PC-9 (cell line): ENCODE measurements at regions not wholly inside any gene's neighbourhood (a gene's known extent, or its start where the extent isn't known, plus 50 kb on each side); places are given as distances from the start of the nearest gene placed in this dataset.

Experiments used
- BruUV-seq: library from RNA; stranded (reverse); fragments of 400-500 nt; replicated peaks from 2 replicates; lab custom pipeline; 2021; lab: Mats Ljungman, UMichigan
- CTCF ChIA-PET: fragments of 300-600 bp; sonication (Branson Sonifier 250); formaldehyde crosslinking; loops from one replicate; lab custom pipeline; 2022; ENCODE audit warnings: antibody characterized with exemption; lab: Charles Lee
- POLR2A ChIA-PET: fragments of 300-600 bp; sonication (Branson Sonifier 250); formaldehyde crosslinking; loops from one replicate; lab custom pipeline; 2022; ENCODE audit warnings: antibody characterized with exemption; ENCODE audit not compliant: unreplicated experiment; lab: Charles Lee
- DNase-seq, 2 experiments: peaks; one replicate each; pipeline versions ENCODE4 v3.0.0 to v3.0.0-alpha.2; 2015 to 2022; ENCODE audit warnings: mixed read lengths in 1 of 2
- H2AFZ ChIP-seq: fragments of 200-600 bp; sonication (generic); 2 replicates; pipeline ENCODE4 v1.8.1; 2017; ENCODE audit warnings: antibody characterized with exemption
- H3F3A ChIP-seq: fragments of 200-600 bp; sonication (generic); 2 replicates; pipeline ENCODE4 v1.8.1; 2017; ENCODE audit warnings: antibody characterized with exemption, mild to moderate bottlenecking, low read depth; ENCODE audit not compliant: insufficient read depth
- H3K27ac ChIP-seq: fragments of 200-600 bp; sonication (generic); 2 replicates; pipeline ENCODE4 v1.6.1; 2016; ENCODE audit warnings: mixed run types
- H3K27me3 ChIP-seq: fragments of 200-600 bp; sonication (generic); 2 replicates; pipeline ENCODE4 v1.6.1; 2016; ENCODE audit warnings: low read depth, mixed run types; ENCODE audit not compliant: insufficient read depth
- H3K36me3 ChIP-seq: fragments of 200-600 bp; sonication (generic); 2 replicates; pipeline ENCODE4 v1.6.1; 2016; ENCODE audit warnings: low read depth, mixed run types
- H3K4me1 ChIP-seq: fragments of 200-600 bp; sonication (generic); replicated peaks from 2 replicates; pipeline ENCODE4 v1.6.1; 2016; ENCODE audit warnings: mixed run types; ENCODE audit not compliant: insufficient read depth
- H3K4me2 ChIP-seq: fragments of 200-600 bp; sonication (generic); 2 replicates; pipeline ENCODE4 v1.6.1; 2017; ENCODE audit warnings: mixed run types
- H3K4me3 ChIP-seq: fragments of 200-600 bp; sonication (generic); 2 replicates; pipeline ENCODE4 v1.6.1; 2016; ENCODE audit warnings: mixed run types
- H3K79me2 ChIP-seq: fragments of 200-600 bp; sonication (generic); 2 replicates; pipeline ENCODE4 v1.6.1; 2017; ENCODE audit warnings: low read depth, mixed run types
- H3K9me2 ChIP-seq: fragments of 200-600 bp; sonication (generic); 2 replicates; pipeline ENCODE4 v1.8.1; 2017; ENCODE audit warnings: mild to moderate bottlenecking; ENCODE audit not compliant: insufficient read depth
- H3K9me3 ChIP-seq: fragments of 200-600 bp; sonication (generic); 2 replicates; pipeline ENCODE4 v1.8.1; 2016; ENCODE audit warnings: low read depth; ENCODE audit not compliant: insufficient read depth
- H4K20me1 ChIP-seq: fragments of 200-600 bp; sonication (generic); 2 replicates; pipeline ENCODE4 v1.8.1; 2017; ENCODE audit not compliant: insufficient read depth
- EZH2 ChIP-seq: fragments of 200-600 bp; sonication (generic); IDR thresholded peaks from 2 replicates; pipeline ENCODE4 v1.8.0; 2017; ENCODE audit warnings: antibody characterized with exemption, low read depth
- intact Hi-C: fragments of 100-400 bp; cut with micrococcal nuclease; formaldehyde crosslinking; loops from one replicate; pipeline ENCODE4 v1.10.0; 2022; ENCODE audit not compliant: unreplicated experiment
- TF ChIP-seq, protein P1 (sequence below): fragments of 200-600 bp; sonication (generic); conservative IDR thresholded peaks from 2 replicates; pipeline ENCODE4 v1.6.1; 2017; ENCODE audit warnings: mixed run types, antibody characterized with exemption, mild to moderate bottlenecking, moderate library complexity

DNA sequence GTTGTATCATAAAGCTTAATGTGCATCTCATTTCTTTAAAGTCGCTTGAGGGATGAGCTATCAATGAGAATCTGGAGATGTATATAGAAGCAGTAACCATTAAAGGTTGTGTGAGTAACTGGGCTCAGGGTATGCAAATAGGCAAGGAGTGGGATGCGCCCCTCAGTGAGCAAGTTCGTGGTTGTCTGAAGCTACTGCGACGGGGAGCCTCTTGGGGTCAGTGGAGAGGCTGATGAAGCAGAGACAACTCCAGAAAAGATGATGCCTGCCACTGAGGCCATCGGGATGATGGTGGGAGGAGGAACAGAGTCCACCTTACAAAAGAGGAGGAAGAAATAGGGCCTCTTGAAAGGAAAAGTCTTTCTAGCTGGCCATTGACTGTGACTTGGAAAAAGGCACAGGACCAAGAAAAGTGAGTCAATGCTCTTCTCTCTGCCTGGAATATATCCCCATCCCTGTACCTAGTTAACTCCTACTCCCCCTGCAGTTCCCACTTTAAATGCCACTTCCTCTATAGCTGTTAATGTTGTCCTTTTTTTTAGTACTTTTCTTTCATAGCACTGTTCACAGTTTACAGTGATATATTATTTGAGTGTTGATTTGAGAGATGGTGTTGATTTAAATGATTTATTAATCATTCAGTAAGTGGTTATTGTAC lies 51.4 kb upstream of the LSM6 start:
- no peaks in the 10 kb centered on the region for H3K9me2 ChIP-seq
- H3K4me2 ChIP-seq = no peak overlapping the region
- CTCF ChIA-PET = no interaction called here
- TF ChIP-seq EZH2 = no peak
- TF ChIP-seq, protein P1, sequence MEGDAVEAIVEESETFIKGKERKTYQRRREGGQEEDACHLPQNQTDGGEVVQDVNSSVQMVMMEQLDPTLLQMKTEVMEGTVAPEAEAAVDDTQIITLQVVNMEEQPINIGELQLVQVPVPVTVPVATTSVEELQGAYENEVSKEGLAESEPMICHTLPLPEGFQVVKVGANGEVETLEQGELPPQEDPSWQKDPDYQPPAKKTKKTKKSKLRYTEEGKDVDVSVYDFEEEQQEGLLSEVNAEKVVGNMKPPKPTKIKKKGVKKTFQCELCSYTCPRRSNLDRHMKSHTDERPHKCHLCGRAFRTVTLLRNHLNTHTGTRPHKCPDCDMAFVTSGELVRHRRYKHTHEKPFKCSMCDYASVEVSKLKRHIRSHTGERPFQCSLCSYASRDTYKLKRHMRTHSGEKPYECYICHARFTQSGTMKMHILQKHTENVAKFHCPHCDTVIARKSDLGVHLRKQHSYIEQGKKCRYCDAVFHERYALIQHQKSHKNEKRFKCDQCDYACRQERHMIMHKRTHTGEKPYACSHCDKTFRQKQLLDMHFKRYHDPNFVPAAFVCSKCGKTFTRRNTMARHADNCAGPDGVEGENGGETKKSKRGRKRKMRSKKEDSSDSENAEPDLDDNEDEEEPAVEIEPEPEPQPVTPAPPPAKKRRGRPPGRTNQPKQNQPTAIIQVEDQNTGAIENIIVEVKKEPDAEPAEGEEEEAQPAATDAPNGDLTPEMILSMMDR = no peak
- no peaks in the 10 kb centered on the region for H3K9me3 ChIP-seq
- no peaks in the 10 kb centered on the region for H3K27me3 ChIP-seq
- H3K4me1 ChIP-seq = no peaks in the 10 kb centered on the region
- H3K4me3 ChIP-seq = no peak overlapping the region
- intact Hi-C loops = no loop called here
- POLR2A ChIA-PET = no interaction called here
- H3K79me2 ChIP-seq = no peaks in the 10 kb centered on the region
- DNase-seq = no peak
- BruUV-seq = no TSS peak
- no peaks in the 10 kb centered on the region for H4K20me1 ChIP-seq
- no peak overlapping the region for H3K27ac ChIP-seq
- H2AFZ ChIP-seq = no peak overlapping the region
- no peaks in the 10 kb centered on the region for H3K36me3 ChIP-seq
- H3F3A ChIP-seq = no peaks in the 10 kb centered on the region

GRCh38 chr4:146123231-146123630 lies 52.3 kb upstream of the LSM6 start:
- H3K4me2 ChIP-seq = no peak overlapping the region
- H3F3A ChIP-seq = no peaks in the 10 kb centered on the region
- H3K79me2 ChIP-seq = no peaks in the 10 kb centered on the region
- CTCF ChIA-PET = no interaction called here
- no peak overlapping the region for H2AFZ ChIP-seq
- H3K9me2 ChIP-seq = no peaks in the 10 kb centered on the region
- POLR2A ChIA-PET = no interaction called here
- intact Hi-C loops = no loop called here
- H3K27ac ChIP-seq = no peak overlapping the region
- DNase-seq = no peak
- no peaks in the 10 kb centered on the region for H3K27me3 ChIP-seq
- no TSS peak for BruUV-seq
- TF ChIP-seq EZH2 = no peak
- TF ChIP-seq, protein P1 = no peak
- H3K36me3 ChIP-seq = no peaks in the 10 kb centered on the region
- no peak overlapping the region for H3K4me3 ChIP-seq
- H4K20me1 ChIP-seq = no peaks in the 10 kb centered on the region
- H3K9me3 ChIP-seq = no peaks in the 10 kb centered on the region
- no peaks in the 10 kb centered on the region for H3K4me1 ChIP-seq

DNA sequence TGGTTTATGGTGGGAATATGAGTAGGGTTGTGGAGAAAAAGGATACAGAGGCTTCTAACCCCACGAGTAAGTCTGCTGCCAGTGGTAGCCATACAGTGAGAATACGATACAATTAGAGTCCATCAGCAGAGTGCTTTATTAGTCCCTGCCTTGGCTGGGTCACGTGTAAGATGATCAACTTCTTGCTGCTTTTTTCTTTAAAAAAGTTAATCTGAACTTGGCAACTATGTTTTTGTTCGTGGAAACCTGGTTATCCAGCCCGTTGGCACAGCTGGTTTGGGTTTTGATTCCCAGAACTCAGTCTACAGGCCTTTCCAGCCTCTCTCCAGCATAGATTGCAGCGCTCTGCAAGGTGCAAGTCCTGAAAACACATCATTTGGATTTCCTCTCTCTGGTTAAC lies 53.1 kb upstream of the LSM6 start:
- POLR2A ChIA-PET = no interaction called here

More for the DNA sequence above, 53.1 kb upstream of the LSM6 start:
- no peak overlapping the region for H3K27ac ChIP-seq
- H3K9me2 ChIP-seq = no peaks in the 10 kb centered on the region
- CTCF ChIA-PET = interaction anchor here (0.6 to 0.7 kb wide), 2 partner anchors 240 to 1795 kb away, joined by 3 to 6 read pairs; no protein-coding TSS in a partner anchor
- H3K27me3 ChIP-seq = no peaks in the 10 kb centered on the region
- H2AFZ ChIP-seq = no peak overlapping the region
- H3K36me3 ChIP-seq = no peaks in the 10 kb centered on the region
- no peaks in the 10 kb centered on the region for H3F3A ChIP-seq
- H3K9me3 ChIP-seq = no peaks in the 10 kb centered on the region
- no peaks in the 10 kb centered on the region for H4K20me1 ChIP-seq
- intact Hi-C loops = no loop called here
- no TSS peak for BruUV-seq
- no peak for DNase-seq
- H3K4me1 ChIP-seq = no peaks in the 10 kb centered on the region
- no peak for TF ChIP-seq EZH2
- TF ChIP-seq, protein P1 = no peak
- H3K4me2 ChIP-seq = no peak overlapping the region
- H3K79me2 ChIP-seq = no peaks in the 10 kb centered on the region
- H3K4me3 ChIP-seq = no peak overlapping the region
